NCI-H2029 (cell line): ENCODE measurements at regions not wholly inside any gene's neighbourhood (a gene's known extent, or its start where the extent isn't known, plus 50 kb on each side); places are given as distances from the start of the nearest gene placed in this dataset.
"Not testable (repeated sequence)": the region's sequence is repeated elsewhere in the genome, so short reads cannot be mapped to it uniquely, and the experiment has no call there.

ENCODE experiments used
- DNase-seq: peaks from one replicate; lab custom pipeline; 2025; lab: John Stamatoyannopoulos, UW

GRCh38 chr5:96319981-96320739 is 112.9 kb downstream of the PCSK1 start:
- DNase-seq: not testable (repeated sequence)

DNA sequence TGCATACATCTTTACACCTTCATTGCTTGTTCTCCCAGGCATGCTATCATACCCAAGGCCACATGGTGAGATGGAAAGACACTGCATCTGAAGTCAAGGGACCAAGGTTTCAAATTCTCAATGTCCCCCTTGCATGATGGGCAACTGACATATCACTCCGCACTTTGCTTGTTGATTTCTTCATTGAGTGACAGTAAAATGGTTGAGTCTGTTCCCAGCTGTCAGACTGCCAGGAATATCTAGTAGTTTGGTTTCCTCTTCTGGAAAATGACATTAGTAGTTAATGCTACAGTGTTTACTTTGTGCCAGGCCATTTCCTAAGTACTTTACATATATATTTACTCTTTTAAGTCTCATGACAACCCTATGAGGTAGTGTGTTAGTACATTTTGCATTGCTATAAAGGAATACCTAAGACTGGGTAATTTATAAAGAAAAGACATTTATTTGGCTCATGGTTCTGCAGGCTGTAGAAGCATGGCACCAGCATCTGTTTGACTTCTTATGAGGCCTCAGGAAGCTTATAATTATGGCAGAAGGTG is 114.4 kb downstream of the PCSK1 start:
- peak; percentile 46 for DNase-seq

DNA sequence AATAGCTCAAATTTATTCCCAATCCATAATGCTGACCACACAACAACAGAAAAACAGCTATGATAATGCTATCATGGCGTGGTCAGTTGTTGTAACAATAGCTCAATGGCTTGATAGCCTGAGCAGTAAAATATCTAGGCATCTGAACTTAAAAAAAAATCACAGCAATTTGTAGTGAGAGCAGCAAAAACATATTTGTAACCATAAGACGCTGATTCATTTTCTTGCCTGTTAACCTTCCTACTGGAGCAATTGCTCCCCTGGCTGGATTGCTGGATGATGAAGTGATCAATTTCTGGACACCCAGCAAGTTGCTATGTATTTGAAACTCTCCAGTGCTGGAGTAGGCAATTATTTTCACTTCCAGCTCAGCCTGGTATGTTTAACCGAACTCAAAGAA is 115.1 kb downstream of the PCSK1 start:
- DNase-seq: no peak

GRCh38 chr5:96316487-96316886 is 116.6 kb downstream of the PCSK1 start:
- DNase-seq: no peak

DNA sequence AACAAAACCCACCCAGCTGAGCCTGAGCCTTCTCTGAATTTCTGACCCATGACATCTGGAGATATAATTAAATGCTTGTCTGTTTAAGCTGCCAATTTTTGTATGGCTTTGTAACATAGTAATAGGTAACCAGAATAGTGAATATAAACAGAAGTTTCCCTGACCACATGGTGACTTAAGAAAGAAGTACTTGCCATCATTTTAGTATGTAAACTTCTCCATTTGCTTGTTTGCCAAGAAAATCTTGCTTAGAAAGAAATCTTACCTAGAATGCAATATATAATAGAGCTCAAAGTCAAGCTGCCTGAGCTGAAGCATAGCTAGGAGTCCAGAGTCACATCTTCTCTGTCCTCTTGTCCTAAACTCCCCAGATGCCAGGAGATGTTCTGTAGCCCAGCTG is 117.0 kb downstream of the PCSK1 start:
- no peak for DNase-seq

DNA sequence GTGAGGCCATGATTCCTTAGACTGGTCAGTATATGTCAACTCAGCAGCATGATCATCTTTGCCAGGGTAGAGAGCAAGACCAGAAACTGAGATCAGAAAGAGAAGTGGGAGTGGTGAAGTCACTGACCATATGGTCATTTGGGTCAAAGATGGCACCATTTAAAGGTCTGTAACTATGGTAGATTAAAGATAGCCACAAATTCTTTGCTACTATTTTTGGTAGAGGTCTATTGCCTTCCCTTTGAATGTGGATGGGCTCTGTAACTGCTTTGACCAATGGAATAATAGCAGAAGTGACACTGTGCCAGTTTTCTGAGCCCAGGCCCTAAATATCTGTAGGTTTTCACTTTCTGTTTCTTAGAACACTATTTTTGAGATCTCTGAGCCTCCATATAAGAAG is 117.6 kb downstream of the PCSK1 start:
- no peak for DNase-seq

DNA sequence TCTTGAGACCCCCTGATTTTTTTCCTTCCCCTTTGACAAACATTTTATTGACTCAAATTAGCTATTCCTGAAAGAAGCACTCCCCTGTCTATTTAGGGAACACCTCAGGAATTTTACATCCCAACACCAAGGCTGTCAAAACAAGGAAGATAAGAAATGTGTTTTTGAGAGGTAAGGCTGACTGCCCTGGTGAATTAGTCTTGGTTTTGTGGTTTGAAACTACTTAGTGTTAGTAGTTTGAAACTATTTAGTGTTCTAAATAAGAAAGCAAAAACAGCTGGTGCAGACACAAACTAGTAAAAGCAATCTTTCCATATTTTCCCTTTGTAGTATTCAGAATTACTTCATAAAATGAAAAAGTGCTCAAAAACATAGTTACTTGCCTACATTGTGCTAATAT is 120.7 kb downstream of the PCSK1 start:
- DNase-seq: no peak

- not testable (repeated sequence) for DNase-seq
Observed at GRCh38 chr5:96307047-96307446, 126.0 kb downstream of the PCSK1 start.

DNA sequence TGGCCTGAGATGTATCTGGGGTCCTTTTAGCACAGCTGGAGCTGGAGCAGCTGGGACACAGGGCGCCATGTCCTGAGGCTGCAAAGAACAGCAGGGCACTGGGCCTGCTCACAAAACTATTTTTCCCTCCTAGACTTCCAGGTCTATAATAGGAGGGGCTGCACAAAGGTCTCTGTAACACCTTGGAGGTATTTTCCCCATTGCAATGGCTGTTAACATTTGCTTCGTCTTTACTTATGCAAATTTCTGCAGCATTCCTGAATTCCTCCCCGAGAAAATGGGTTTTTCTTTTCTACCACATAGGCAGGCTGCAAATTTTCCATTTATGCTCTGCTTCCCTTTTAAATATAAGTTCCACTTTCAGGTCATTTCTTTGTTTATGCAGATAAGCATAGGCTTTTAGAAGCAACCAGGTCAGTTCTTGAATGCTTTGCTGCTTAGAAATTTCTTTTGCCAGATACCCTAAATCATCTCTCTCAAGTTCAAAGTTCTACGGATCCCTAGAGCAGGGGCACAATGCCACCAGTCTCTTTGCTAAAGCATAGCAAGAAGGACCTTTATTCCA is 130.8 kb downstream of the PCSK1 start:
- DNase-seq: no peak

GRCh38 chr5:96300976-96301375 is 132.1 kb downstream of the PCSK1 start:
- DNase-seq: no peak

DNA sequence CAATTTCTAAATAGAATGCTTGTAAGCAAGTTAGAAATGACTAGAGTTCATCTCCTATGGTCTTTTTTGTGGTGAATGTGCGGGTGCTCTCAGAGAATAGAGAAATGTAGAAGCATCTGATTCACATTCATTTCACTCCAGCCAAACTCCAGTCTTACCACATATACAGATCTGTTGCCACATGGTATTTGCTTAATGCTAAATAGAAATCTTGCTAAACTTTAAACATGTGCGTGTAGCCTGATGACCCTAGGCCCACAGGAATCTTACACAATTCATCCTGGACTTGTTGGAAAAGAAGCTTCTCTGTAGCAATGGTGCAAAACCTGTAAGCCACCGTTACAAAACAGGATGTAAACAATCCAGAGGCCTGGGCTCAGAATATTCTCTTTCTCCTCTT is 135.2 kb downstream of the PCSK1 start:
- DNase-seq: no peak

DNA sequence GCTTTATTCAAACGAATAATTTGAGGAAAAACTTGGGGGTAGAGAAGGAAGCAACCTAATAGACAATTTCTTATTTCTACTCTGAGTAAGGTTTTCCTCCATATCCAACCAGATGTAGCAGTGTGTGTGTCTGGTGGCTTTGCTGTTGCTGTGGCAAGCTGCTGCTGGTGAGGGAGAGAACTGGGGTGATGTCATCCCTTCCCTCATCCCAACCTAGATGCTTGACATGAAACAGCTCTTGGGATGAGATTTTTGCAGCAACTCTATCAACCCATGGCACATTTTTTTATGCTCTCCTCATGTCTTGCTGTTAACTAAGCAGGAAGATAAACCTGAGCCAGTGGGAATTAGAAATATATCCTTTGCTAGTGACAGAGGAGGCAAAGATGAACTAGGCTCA is 135.8 kb downstream of the PCSK1 start:
- DNase-seq: no peak

DNA sequence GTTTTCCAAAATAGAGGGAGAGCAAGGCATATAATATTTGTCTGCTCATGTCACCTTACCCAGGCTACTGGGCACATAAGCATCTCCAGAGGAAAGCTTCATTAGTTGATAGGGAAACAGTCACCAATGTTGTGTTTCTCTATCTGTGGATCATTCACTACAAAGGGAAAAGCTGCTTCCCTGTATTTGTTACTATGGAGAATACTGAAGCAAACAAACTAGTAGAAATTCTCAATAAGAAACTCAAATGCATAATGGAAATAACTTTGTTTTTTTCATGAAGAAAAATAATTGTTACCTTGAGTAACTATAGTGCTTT is 138.2 kb downstream of the PCSK1 start:
- no peak for DNase-seq

DNA sequence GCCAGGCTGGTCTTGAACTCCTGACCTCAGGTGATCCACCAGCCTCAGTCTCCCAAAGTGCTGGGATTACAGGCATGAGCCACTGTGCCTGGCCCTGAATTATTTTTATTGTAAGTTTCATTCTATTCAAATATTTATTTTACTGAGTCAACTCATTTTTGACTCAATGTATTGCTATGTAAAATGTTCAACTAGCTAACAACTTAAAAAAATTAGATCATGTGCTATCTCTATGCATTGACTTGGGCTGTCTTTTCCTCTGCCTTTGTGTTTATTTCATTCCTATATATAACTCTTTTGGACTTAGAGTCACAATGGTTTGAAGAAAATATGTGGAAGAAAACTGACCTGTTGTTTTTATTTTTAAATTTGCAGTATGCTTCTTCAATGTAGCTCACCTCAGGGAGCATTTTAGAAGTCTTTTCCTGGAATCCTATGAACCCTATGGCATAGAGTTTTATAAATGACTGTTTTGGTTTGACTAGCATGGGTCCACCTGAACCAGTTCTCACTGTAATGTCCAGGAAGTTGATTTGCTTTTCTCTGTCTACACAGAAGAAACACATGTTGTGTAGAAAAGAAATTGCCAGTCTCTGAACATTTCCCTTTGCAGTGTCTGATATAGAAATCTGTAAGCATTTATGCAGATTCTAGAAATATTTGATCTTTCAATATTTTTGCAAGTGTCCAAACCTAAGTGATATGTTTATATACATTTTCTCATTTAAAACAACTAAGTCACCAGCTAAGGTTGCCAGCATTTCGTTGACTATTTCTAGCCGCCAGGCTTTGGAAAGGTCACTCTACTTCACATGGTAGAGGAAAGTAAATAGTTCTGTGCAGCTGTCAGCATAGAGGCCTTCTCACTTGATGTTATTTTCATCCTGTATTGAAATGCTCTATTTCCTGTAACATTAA is 138.8 kb downstream of the PCSK1 start:
- DNase-seq: no peak

DNA sequence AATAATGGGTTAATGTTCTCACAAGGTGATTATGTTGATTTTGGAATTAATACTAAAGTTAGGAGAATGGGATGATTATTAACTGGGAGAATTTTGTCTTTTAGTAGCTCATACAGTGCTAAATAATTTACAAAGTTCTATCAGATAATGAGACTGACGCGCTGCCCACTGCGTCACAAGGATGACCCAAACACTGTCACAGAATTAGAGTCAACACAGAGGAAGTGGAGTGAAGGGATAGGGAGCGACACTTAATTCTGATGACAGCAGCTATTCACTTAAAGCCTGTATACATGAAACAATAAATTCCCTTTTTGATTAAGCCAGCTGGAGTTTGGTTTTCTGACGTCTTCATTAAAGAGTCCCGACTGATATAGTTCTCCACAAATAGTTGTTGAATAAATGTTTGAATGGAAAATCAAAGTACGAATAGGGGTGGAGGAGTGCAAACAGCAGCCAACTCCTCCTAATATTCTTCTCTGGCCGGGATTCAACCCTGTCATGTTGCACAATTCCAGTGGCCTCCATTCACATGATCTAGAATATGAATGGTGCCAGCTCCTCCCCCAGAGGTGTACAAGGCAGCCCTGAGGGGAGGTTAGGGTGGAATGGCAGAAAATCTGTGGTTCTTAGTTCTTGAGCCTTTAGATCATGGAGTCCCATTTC is 140.3 kb downstream of the PCSK1 start:
- no peak for DNase-seq

GRCh38 chr5:96289287-96289686 is 143.8 kb downstream of the PCSK1 start:
- not testable (repeated sequence) for DNase-seq

DNA sequence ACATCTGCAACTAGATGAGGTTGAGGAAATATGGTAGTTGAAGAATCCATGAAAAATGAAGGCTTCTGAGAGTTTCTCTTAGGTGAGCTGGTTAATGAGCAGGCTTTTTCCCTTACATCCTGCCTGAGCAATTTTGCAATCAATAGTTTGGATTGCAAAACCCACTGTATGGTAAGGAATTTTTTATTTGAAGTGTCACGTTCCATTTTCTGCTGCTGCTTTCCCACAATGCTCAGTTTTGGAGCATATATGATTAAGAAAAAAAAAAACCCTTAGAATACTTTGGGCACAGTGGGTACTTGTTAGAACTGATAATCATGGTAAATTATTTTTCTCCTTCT is 144.2 kb downstream of the PCSK1 start:
- DNase-seq: no peak

GRCh38 chr5:96288166-96288844 is 144.7 kb downstream of the PCSK1 start:
- DNase-seq: no peak

- DNase-seq: no peak
Observed at GRCh38 chr5:96287136-96287535, 145.9 kb downstream of the PCSK1 start.

DNA sequence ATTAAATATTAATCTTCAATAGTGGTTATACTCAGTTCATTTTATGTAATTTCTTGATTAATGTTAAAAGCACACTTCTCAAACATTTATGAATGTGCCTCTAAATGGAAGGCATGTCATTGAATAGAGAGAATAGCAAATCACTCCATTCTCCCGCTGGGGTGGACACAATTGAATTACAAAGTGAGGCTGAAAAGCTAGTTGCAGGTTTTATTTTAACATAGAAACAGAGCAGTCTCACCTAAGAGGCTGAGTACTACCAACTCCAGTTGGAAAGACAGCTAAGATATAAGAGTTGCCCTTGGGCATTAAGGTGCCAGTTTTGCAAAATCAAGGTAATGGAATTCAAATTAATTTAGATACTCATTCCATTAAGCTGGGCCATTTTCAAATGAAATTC is 147.2 kb downstream of the PCSK1 start:
- no peak for DNase-seq

DNA sequence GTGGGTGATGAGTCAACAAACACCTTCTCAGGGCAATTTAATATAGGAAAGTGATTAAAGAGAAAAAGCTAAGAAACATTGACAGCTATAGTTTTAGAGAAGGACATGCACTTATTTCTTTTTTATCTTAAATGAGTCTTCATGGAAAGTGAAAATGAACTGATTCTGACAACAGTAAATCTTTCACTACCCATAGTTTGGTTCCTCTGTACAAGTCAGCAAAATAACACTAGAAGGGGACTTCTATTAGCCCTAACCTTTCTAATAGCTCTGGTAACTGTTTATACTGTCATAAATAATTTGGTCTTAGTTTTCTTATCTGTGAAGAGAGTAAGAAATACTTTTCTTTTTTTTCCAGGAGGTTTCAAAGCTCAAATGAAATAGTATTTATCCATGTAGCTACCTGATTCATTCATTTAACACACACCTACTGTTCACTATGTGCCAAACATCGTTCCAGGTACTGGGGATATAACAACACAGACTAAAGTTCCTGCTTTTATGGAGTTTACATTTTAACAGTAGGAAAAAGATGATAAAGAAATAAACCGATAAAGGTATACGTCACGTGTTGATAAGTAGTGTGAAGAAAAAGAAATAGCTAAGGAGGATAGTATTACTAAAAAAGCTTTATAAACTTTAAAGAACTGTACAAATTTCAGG is 148.2 kb downstream of the PCSK1 start:
- no peak for DNase-seq
